HepG2 (cell line): ENCODE measurements at regions not wholly inside any gene's neighbourhood (a gene's known extent, or its start where the extent isn't known, plus 50 kb on each side); places are given as distances from the start of the nearest gene placed in this dataset.

Experiments used
- ATAC-seq: fragments of 200-7000 bp; cut with Tn5 transposase; 3 replicates; pipeline ENCODE4 v1.9.1; 2020; ENCODE audit warnings: mild to moderate bottlenecking, moderate library complexity
- BruUV-seq: library from RNA; stranded (reverse); fragments of 400-500 nt; replicated peaks from 2 replicates; lab custom pipeline; 2021; lab: Mats Ljungman, UMichigan
- CTCF ChIA-PET: fragments of 300-600 bp; formaldehyde crosslinking; extraction: SDS; loops from one replicate; lab custom pipeline; 2021; ENCODE audit warnings: low total read pairs, inconsistent platforms, low intra/inter-chr PET ratio; lab: Yijun Ruan, JAX
- POLR2A ChIA-PET: fragments of 350-600 bp; sonication (Branson Sonifier 250); formaldehyde crosslinking; loops from one replicate; lab custom pipeline; 2020; ENCODE audit warnings: antibody characterized with exemption, inconsistent platforms; lab: Yijun Ruan, JAX
- DNase-seq: peaks from one replicate; pipeline ENCODE4 v3.0.0-alpha.2; 2015; ENCODE audit warnings: low spot score
- FAIRE-seq: peaks from 3 replicates; lab custom pipeline; 2011; peaks lifted over from hg19 to GRCh38; lab: Jason Lieb, UNC
- H2AFZ ChIP-seq: one replicate; pipeline ENCODE4 v1.6.1; 2011; ENCODE audit warnings: low read length, inconsistent platforms
- H3K27ac ChIP-seq: fragments of 300-600 bp; 3 replicates; pipeline ENCODE4 v1.8.0; 2011; ENCODE audit warnings: mixed run types, mild to moderate bottlenecking, mixed read lengths, low read length, inconsistent platforms; ENCODE audit not compliant: insufficient read depth; ENCODE audit errors: extremely low read length
- H3K27me3 ChIP-seq, 2 experiments: fragments of 200-600 bp in 1 of 2; 2 replicates in 1 of 2; 3 replicates in 1 of 2; pipeline versions ENCODE4 v1.6.0 to v1.8.0; 2011; ENCODE audit warnings: low read length in 2 of 2, mild to moderate bottlenecking in 2 of 2, moderate library complexity in 2 of 2, inconsistent platforms in 1 of 2; ENCODE audit not compliant: insufficient read depth in 2 of 2, control insufficient read depth in 1 of 2
- H3K36me3 ChIP-seq, 2 experiments: fragments of 200-600 bp in 1 of 2; replicated peaks in 1 of 2; 2 replicates in 1 of 2; 3 replicates in 1 of 2; pipeline versions ENCODE4 v1.5.1 to v1.8.0; 2011; ENCODE audit warnings: low read length in 2 of 2, inconsistent platforms in 1 of 2; ENCODE audit not compliant: insufficient read depth in 2 of 2, control insufficient read depth in 1 of 2
- H3K4me1 ChIP-seq: 2 replicates; pipeline ENCODE4 v1.5.1; 2012; ENCODE audit warnings: low read length, inconsistent platforms; ENCODE audit not compliant: insufficient read depth
- H3K4me2 ChIP-seq: 2 replicates; pipeline ENCODE4 v1.6.0; 2011; ENCODE audit warnings: low read depth, low read length, inconsistent platforms
- H3K4me3 ChIP-seq, 3 experiments: fragments of 200-600 bp in 1 of 3; sonication (generic), shearing (Covaris generic) in 1 of 3; replicated peaks in 1 of 3; 2 replicates each; pipeline ENCODE4 v1.5.1; 2011 to 2016; ENCODE audit warnings: low read length in 3 of 3, inconsistent platforms in 2 of 3, low read depth in 2 of 3, mild to moderate bottlenecking in 2 of 3, control low read depth in 1 of 3, mixed read lengths in 1 of 3; ENCODE audit not compliant: insufficient read depth in 1 of 3
- H3K79me2 ChIP-seq: one replicate; pipeline ENCODE4 v1.6.1; 2011; ENCODE audit warnings: low read length, inconsistent platforms; ENCODE audit not compliant: insufficient read depth
- H3K9ac ChIP-seq: 2 replicates; pipeline ENCODE4 v1.6.0; 2011; ENCODE audit warnings: mild to moderate bottlenecking, low read depth, low read length, inconsistent platforms; ENCODE audit not compliant: insufficient read depth
- H3K9me3 ChIP-seq: 2 replicates; pipeline ENCODE4 v1.5.1; 2012; ENCODE audit warnings: mild to moderate bottlenecking, low read length
- H4K20me1 ChIP-seq: 2 replicates; pipeline ENCODE4 v1.6.0; 2011; ENCODE audit warnings: inconsistent platforms, mild to moderate bottlenecking, low read length, moderate library complexity; ENCODE audit not compliant: insufficient read depth
- HMGXB4 ChIP-seq, 2 experiments: sonication (generic) in 1 of 2; formaldehyde crosslinking in 1 of 2; IDR thresholded peaks; 2 replicates each; pipeline versions ENCODE4 v1.4.0 to v1.6.1; 2018 to 2020; ENCODE audit warnings: missing genetic modification reagents in 2 of 2, borderline replicate concordance in 1 of 2, low read depth in 1 of 2, mild to moderate bottlenecking in 1 of 2, missing biosample characterization in 1 of 2
- MXD3 ChIP-seq: IDR thresholded peaks from 2 replicates; pipeline ENCODE4 v1.6.1; 2016; ENCODE audit warnings: mild to moderate bottlenecking, missing biosample characterization, missing genetic modification reagents
- THAP7 ChIP-seq: sonication (generic); formaldehyde crosslinking; IDR thresholded peaks from 2 replicates; pipeline ENCODE4 v1.8.1; 2023; ENCODE audit warnings: mild to moderate bottlenecking, missing genetic modification reagents
- ZNF20 ChIP-seq: sonication (generic); formaldehyde crosslinking; IDR thresholded peaks from 2 replicates; pipeline ENCODE4 v1.4.0; 2020; ENCODE audit warnings: mild to moderate bottlenecking, moderate library complexity, missing genetic modification reagents
- ZNF264 ChIP-seq: sonication (generic); formaldehyde crosslinking; IDR thresholded peaks from 2 replicates; pipeline ENCODE4 v1.4.0; 2020; ENCODE audit warnings: missing genetic modification reagents
- ZNF367 ChIP-seq: sonication (generic); formaldehyde crosslinking; IDR thresholded peaks from 2 replicates; pipeline ENCODE4 v1.4.0; 2020; ENCODE audit warnings: missing genetic modification reagents, borderline replicate concordance
- ZNF563 ChIP-seq: sonication (generic); formaldehyde crosslinking; IDR thresholded peaks from 2 replicates; pipeline ENCODE4 v1.8.0; 2022; ENCODE audit warnings: mild to moderate bottlenecking, moderate library complexity, missing genetic modification reagents
- WGBS: methylation state at CpG from one replicate; pipeline ENCODE4 v1.1.6; 2017; ENCODE audit warnings: low lambda C conversion rate; 5-methylcytosine and 5-hydroxymethylcytosine counted together
- in situ Hi-C: cut with HindIII; loops from 2 replicates; pipeline ENCODE4 v1.10.0; 2017; ENCODE audit warnings: low pct_unique_long_range_greater_than_20kb; ENCODE audit not compliant: extremely low pct_ligation_motif_present
- intact Hi-C: fragments of 100-400 bp; cut with micrococcal nuclease; formaldehyde crosslinking; loops from one replicate; pipeline ENCODE4 v1.10.0; 2022; ENCODE audit not compliant: unreplicated experiment
- TF ChIP-seq, protein P1 (sequence below): sonication (generic); formaldehyde crosslinking; IDR thresholded peaks from 2 replicates; pipeline ENCODE4 v1.4.0; 2020; ENCODE audit warnings: mild to moderate bottlenecking, missing genetic modification reagents
- TF ChIP-seq, protein P2 (sequence below): sonication (generic); formaldehyde crosslinking; conservative IDR thresholded peaks from 2 replicates; pipeline ENCODE4 v1.4.0; 2020; ENCODE audit warnings: mild to moderate bottlenecking, missing genetic modification reagents, moderate library complexity

GRCh38 chrX:25807022-25807421, 331.1 kb upstream of the MAGEB18 start:
- intact Hi-C loops, result no loop called here
- Histone ChIP-seq H3K4me1 (no peaks in the 10 kb centered on the region), H3K4me3 (no peak overlapping the region), H3K36me3 (no peaks in the 10 kb centered on the region), H3K27ac (no peak overlapping the region), H3K4me2 (no peak overlapping the region), H3K9me3 (no peaks in the 10 kb centered on the region), H3K9ac (no peak overlapping the region), H4K20me1 (no peaks in the 10 kb centered on the region), H3K27me3 (no peaks in the 10 kb centered on the region), H2AFZ (no peak overlapping the region), H3K79me2 (no peaks in the 10 kb centered on the region)
- no TSS peak for BruUV-seq
- no peak for DNase-seq
- TF ChIP-seq ZNF264 (CRISPR knock-in tag) (no peak), ZNF367 (CRISPR knock-in tag) (no peak), ZNF20 (CRISPR knock-in tag) (no peak), THAP7 (CRISPR knock-in tag) (no peak), HMGXB4 (CRISPR knock-in tag; IDR thresholded peaks at IDR 0.05; ENCODE audit: borderline replicate concordance in 1 of 2, low read depth in 1 of 2) (no peak), MXD3 (CRISPR knock-in tag) (no peak), ZNF563 (CRISPR knock-in tag) (no peak)
- TF ChIP-seq, protein P1, sequence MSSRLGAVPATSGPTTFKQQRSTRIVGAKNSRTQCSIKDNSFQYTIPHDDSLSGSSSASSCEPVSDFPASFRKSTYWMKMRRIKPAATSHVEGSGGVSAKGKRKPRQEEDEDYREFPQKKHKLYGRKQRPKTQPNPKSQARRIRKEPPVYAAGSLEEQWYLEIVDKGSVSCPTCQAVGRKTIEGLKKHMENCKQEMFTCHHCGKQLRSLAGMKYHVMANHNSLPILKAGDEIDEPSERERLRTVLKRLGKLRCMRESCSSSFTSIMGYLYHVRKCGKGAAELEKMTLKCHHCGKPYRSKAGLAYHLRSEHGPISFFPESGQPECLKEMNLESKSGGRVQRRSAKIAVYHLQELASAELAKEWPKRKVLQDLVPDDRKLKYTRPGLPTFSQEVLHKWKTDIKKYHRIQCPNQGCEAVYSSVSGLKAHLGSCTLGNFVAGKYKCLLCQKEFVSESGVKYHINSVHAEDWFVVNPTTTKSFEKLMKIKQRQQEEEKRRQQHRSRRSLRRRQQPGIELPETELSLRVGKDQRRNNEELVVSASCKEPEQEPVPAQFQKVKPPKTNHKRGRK (CRISPR knock-in tag), result no peak
- TF ChIP-seq, protein P2, sequence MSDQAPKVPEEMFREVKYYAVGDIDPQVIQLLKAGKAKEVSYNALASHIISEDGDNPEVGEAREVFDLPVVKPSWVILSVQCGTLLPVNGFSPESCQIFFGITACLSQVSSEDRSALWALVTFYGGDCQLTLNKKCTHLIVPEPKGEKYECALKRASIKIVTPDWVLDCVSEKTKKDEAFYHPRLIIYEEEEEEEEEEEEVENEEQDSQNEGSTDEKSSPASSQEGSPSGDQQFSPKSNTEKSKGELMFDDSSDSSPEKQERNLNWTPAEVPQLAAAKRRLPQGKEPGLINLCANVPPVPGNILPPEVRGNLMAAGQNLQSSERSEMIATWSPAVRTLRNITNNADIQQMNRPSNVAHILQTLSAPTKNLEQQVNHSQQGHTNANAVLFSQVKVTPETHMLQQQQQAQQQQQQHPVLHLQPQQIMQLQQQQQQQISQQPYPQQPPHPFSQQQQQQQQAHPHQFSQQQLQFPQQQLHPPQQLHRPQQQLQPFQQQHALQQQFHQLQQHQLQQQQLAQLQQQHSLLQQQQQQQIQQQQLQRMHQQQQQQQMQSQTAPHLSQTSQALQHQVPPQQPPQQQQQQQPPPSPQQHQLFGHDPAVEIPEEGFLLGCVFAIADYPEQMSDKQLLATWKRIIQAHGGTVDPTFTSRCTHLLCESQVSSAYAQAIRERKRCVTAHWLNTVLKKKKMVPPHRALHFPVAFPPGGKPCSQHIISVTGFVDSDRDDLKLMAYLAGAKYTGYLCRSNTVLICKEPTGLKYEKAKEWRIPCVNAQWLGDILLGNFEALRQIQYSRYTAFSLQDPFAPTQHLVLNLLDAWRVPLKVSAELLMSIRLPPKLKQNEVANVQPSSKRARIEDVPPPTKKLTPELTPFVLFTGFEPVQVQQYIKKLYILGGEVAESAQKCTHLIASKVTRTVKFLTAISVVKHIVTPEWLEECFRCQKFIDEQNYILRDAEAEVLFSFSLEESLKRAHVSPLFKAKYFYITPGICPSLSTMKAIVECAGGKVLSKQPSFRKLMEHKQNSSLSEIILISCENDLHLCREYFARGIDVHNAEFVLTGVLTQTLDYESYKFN, result no peak
- ATAC-seq, result no peak
- no peak for FAIRE-seq
- 0% methylated on average over 1 of the region's 2 CpGs for WGBS
- CTCF ChIA-PET, result no interaction called here
- in situ Hi-C loops, result no loop called here
- POLR2A ChIA-PET, result no interaction called here
